WTC11 (cell line): ENCODE measurements at regions not wholly inside any gene's neighbourhood (a gene's known extent, or its start where the extent isn't known, plus 50 kb on each side); places are given as distances from the start of the nearest gene placed in this dataset.

Source experiments
- ATF3 ChIP-seq: sonication (generic); formaldehyde crosslinking; conservative IDR thresholded peaks from 2 replicates; pipeline ENCODE4 v1.8.1; 2022; ENCODE audit warnings: mild to moderate bottlenecking, missing genetic modification reagents
- CTCF ChIP-seq: fragments of 200-600 bp; IDR thresholded peaks from 2 replicates; pipeline ENCODE4 v1.8.0; 2022; ENCODE audit warnings: antibody characterized with exemption
- E2F1 ChIP-seq: sonication (generic); formaldehyde crosslinking; IDR thresholded peaks from 2 replicates; pipeline ENCODE4 v1.8.0; 2022; ENCODE audit warnings: mild to moderate bottlenecking, missing genetic modification reagents
- E2F4 ChIP-seq: sonication (generic); formaldehyde crosslinking; IDR thresholded peaks from 2 replicates; pipeline ENCODE4 v1.8.1; 2022; ENCODE audit warnings: low read depth, mild to moderate bottlenecking, moderate library complexity, missing genetic modification reagents, borderline replicate concordance
- E2F5 ChIP-seq: sonication (generic); formaldehyde crosslinking; IDR thresholded peaks from 2 replicates; pipeline ENCODE4 v1.8.1; 2022; ENCODE audit warnings: mild to moderate bottlenecking, moderate library complexity, missing genetic modification reagents
- FOXK1 ChIP-seq: sonication (generic); formaldehyde crosslinking; IDR thresholded peaks from 2 replicates; pipeline ENCODE4 v1.8.0; 2022; ENCODE audit warnings: mild to moderate bottlenecking, moderate library complexity, missing genetic modification reagents
- FOXP1 ChIP-seq: sonication (generic); formaldehyde crosslinking; IDR thresholded peaks from 2 replicates; pipeline ENCODE4 v1.8.0; 2022; ENCODE audit warnings: missing genetic modification reagents, mild to moderate bottlenecking, moderate library complexity, borderline replicate concordance
- NFYB ChIP-seq: sonication (generic); formaldehyde crosslinking; conservative IDR thresholded peaks from 2 replicates; pipeline ENCODE4 v1.8.0; 2022; ENCODE audit warnings: low read depth, missing genetic modification reagents
- NR2C2 ChIP-seq: sonication (generic); formaldehyde crosslinking; IDR thresholded peaks from 2 replicates; pipeline ENCODE4 v1.8.0; 2022; ENCODE audit warnings: mild to moderate bottlenecking, missing genetic modification reagents
- TP53 ChIP-seq: sonication (generic); formaldehyde crosslinking; IDR thresholded peaks from 2 replicates; pipeline ENCODE4 v1.8.1; 2023; ENCODE audit warnings: mild to moderate bottlenecking, missing genetic modification reagents
- USF1 ChIP-seq: sonication (generic); formaldehyde crosslinking; IDR thresholded peaks from 2 replicates; pipeline ENCODE4 v1.8.0; 2022; ENCODE audit warnings: mild to moderate bottlenecking, missing genetic modification reagents
- ZNF138 ChIP-seq: sonication (generic); formaldehyde crosslinking; conservative IDR thresholded peaks from 2 replicates; pipeline ENCODE4 v1.8.1; 2022; ENCODE audit warnings: mild to moderate bottlenecking, moderate library complexity, missing genetic modification reagents
- ZNF281 ChIP-seq: sonication (generic); formaldehyde crosslinking; IDR thresholded peaks from 2 replicates; pipeline ENCODE4 v1.8.0; 2023; ENCODE audit warnings: mild to moderate bottlenecking, missing genetic modification reagents
- ZNF416 ChIP-seq: fragments of 250-450 bp; sonication (Bioruptor Pico); IDR thresholded peaks from 2 replicates; pipeline ENCODE4 v1.9.0; 2021; ENCODE audit warnings: mild to moderate bottlenecking, inconsistent platforms

DNA sequence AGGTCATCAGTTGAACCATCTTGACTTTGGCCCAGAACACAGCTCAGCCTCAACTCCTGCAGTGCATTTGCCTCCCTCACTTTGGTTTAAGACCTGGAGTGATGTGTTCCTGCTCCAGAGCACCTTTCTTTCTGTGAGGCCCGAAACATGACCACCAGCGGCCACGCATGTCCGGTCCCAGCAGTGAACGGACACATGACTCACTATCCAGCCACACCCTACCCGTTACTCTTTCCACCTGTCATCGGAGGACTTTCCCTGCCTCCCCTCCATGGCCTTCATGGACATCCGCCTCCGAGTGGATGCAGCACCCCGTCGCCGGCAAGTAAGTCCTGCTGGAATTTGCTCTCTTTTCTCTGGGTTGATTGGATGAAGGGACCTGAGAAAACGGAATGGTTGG, 253.8 kb upstream of the RARB start:
- TF ChIP-seq ZNF138 (CRISPR knock-in tag) (no peak), CTCF (no peak), NR2C2 (CRISPR knock-in tag) (no peak), ZNF281 (CRISPR knock-in tag) (no peak), USF1 (CRISPR knock-in tag) (no peak), E2F1 (CRISPR knock-in tag) (no peak), ATF3 (CRISPR knock-in tag) (no peak), FOXK1 (CRISPR knock-in tag) (no peak), E2F5 (CRISPR knock-in tag) (no peak), E2F4 (CRISPR knock-in tag) (no peak), TP53 (CRISPR knock-in tag) (no peak), ZNF416 (CRISPR knock-in tag) (no peak), FOXP1 (CRISPR knock-in tag) (no peak), NFYB (no peak)
